H9 (cell line): ENCODE measurements at regions not wholly inside any gene's neighbourhood (a gene's known extent, or its start where the extent isn't known, plus 50 kb on each side); places are given as distances from the start of the nearest gene placed in this dataset.

ENCODE experiments used
- DNase-seq: peaks from one replicate; pipeline ENCODE4 v3.0.0-alpha.2; 2017
- H2AFZ ChIP-seq: one replicate; pipeline ENCODE4 v1.6.1; 2013; ENCODE audit warnings: mild to moderate bottlenecking, low read length, control low read depth, moderate library complexity
- H2AK5ac ChIP-seq: 2 replicates; pipeline ENCODE4 v1.6.1; 2013; ENCODE audit warnings: low read length, control low read depth, mixed read lengths; ENCODE audit not compliant: insufficient read length
- H2BK120ac ChIP-seq: one replicate; pipeline ENCODE4 v1.6.1; 2013; ENCODE audit warnings: low read depth, mild to moderate bottlenecking, low read length, control low read depth, inconsistent platforms; ENCODE audit not compliant: poor library complexity, severe bottlenecking
- H2BK12ac ChIP-seq: 2 replicates; pipeline ENCODE4 v1.6.1; 2013; ENCODE audit warnings: low read length, control low read depth, mixed read lengths, low read depth; ENCODE audit not compliant: insufficient read length
- H2BK15ac ChIP-seq: 2 replicates; pipeline ENCODE4 v1.6.1; 2013; ENCODE audit warnings: low read depth, low read length, control low read depth
- H2BK20ac ChIP-seq: one replicate; pipeline ENCODE4 v1.6.1; 2013; ENCODE audit warnings: low read depth, mild to moderate bottlenecking, low read length, control low read depth, inconsistent platforms; ENCODE audit not compliant: poor library complexity, severe bottlenecking
- H2BK5ac ChIP-seq: 2 replicates; pipeline ENCODE4 v1.6.1; 2013; ENCODE audit warnings: low read length, control low read depth, mixed read lengths; ENCODE audit not compliant: insufficient read length
- H3K14ac ChIP-seq: 2 replicates; pipeline ENCODE4 v1.6.1; 2013; ENCODE audit warnings: low read length, control low read depth; ENCODE audit not compliant: insufficient read depth
- H3K18ac ChIP-seq: 2 replicates; pipeline ENCODE4 v1.6.1; 2013; ENCODE audit warnings: low read depth, mild to moderate bottlenecking, mixed read lengths, low read length, control low read depth; ENCODE audit not compliant: insufficient read length
- H3K23ac ChIP-seq: 2 replicates; pipeline ENCODE4 v1.6.1; 2013; ENCODE audit warnings: low read length, control low read depth, mixed read lengths, low read depth; ENCODE audit not compliant: insufficient read length
- H3K23me2 ChIP-seq: 2 replicates; pipeline ENCODE4 v1.6.1; 2013; ENCODE audit warnings: low read depth, mild to moderate bottlenecking, mixed read lengths, low read length, control low read depth; ENCODE audit not compliant: insufficient read length, poor library complexity, severe bottlenecking
- H3K27ac ChIP-seq: 2 replicates; pipeline ENCODE4 v1.5.1; 2013; ENCODE audit warnings: low read length, control low read depth, mixed read lengths, low read depth; ENCODE audit not compliant: insufficient read length
- H3K27me3 ChIP-seq: 2 replicates; pipeline ENCODE4 v1.6.1; 2013; ENCODE audit warnings: low read length, control low read depth, inconsistent platforms; ENCODE audit not compliant: insufficient read depth
- H3K4ac ChIP-seq: 2 replicates; pipeline ENCODE4 v1.6.1; 2013; ENCODE audit warnings: low read depth, mild to moderate bottlenecking, control low read depth, inconsistent platforms, low read length, moderate library complexity
- H3K4me1 ChIP-seq: 2 replicates; pipeline ENCODE4 v1.6.1; 2013; ENCODE audit warnings: low read length, control low read depth, inconsistent platforms; ENCODE audit not compliant: insufficient read depth
- H3K4me2 ChIP-seq: 2 replicates; pipeline ENCODE4 v1.6.1; 2013; ENCODE audit warnings: low read length, control low read depth, mixed read lengths; ENCODE audit not compliant: insufficient read length, insufficient read depth
- H3K56ac ChIP-seq: 2 replicates; pipeline ENCODE4 v1.6.1; 2013; ENCODE audit warnings: low read depth, mild to moderate bottlenecking, mixed read lengths, low read length, control low read depth; ENCODE audit not compliant: insufficient read length
- H3K79me1 ChIP-seq: 2 replicates; pipeline ENCODE4 v1.6.1; 2013; ENCODE audit warnings: low read depth, mild to moderate bottlenecking, moderate library complexity, low read length, control low read depth, inconsistent platforms; ENCODE audit not compliant: insufficient read depth, poor library complexity, severe bottlenecking
- H3K79me2 ChIP-seq: 2 replicates; pipeline ENCODE4 v1.6.1; 2013; ENCODE audit warnings: low read length, control low read depth, inconsistent platforms; ENCODE audit not compliant: insufficient read depth
- H3K9ac ChIP-seq: 2 replicates; pipeline ENCODE4 v1.6.1; 2013; ENCODE audit warnings: low read length, control low read depth, mixed read lengths; ENCODE audit not compliant: insufficient read length; ENCODE audit errors: extremely low read depth
- H3K9me3 ChIP-seq: one replicate; pipeline ENCODE4 v1.6.1; 2013; ENCODE audit warnings: low read depth, low read length, inconsistent platforms; ENCODE audit not compliant: control insufficient read depth
- H3T11ph ChIP-seq: one replicate; pipeline ENCODE4 v1.6.1; 2013; ENCODE audit warnings: mild to moderate bottlenecking, low read length, control low read depth, inconsistent platforms
- H4K20me1 ChIP-seq: one replicate; pipeline ENCODE4 v1.6.1; 2013; ENCODE audit not compliant: control insufficient read depth, insufficient read length, insufficient read depth
- H4K5ac ChIP-seq: 2 replicates; pipeline ENCODE4 v1.6.1; 2013; ENCODE audit warnings: low read depth, mild to moderate bottlenecking, mixed read lengths, low read length, control low read depth; ENCODE audit not compliant: insufficient read length
- H4K8ac ChIP-seq: replicated peaks from 2 replicates; pipeline ENCODE4 v1.6.1; 2013; ENCODE audit warnings: low read length, control low read depth, mixed read lengths, low read depth; ENCODE audit not compliant: insufficient read length
- H4K91ac ChIP-seq: 2 replicates; pipeline ENCODE4 v1.6.1; 2013; ENCODE audit warnings: low read depth, mild to moderate bottlenecking, moderate library complexity, mixed read lengths, low read length, control low read depth; ENCODE audit not compliant: insufficient read length
- H3K27ac Mint-ChIP-seq, 3 experiments: 2 replicates in 2 of 3; 3 replicates in 1 of 3; pipeline ENCODE4 v1.8.0; 2020 to 2021; ENCODE audit warnings: mixed read lengths in 3 of 3, mild to moderate bottlenecking in 1 of 3, moderate library complexity in 1 of 3
- H3K27me3 Mint-ChIP-seq: 2 replicates; pipeline ENCODE4 v1.8.0; 2021; ENCODE audit warnings: low read depth, mild to moderate bottlenecking, moderate library complexity, mixed read lengths
- H3K36me3 Mint-ChIP-seq, 3 experiments: 2 replicates in 2 of 3; 3 replicates in 1 of 3; pipeline ENCODE4 v1.8.0; 2020 to 2021; ENCODE audit warnings: low read depth in 3 of 3, mixed read lengths in 3 of 3; ENCODE audit not compliant: insufficient read depth in 1 of 3
- H3K4me1 Mint-ChIP-seq, 2 experiments: 2 replicates each; pipeline ENCODE4 v1.8.0; 2020; ENCODE audit warnings: mixed read lengths in 2 of 2
- H3K4me3 Mint-ChIP-seq, 2 experiments: 2 replicates in 1 of 2; 3 replicates in 1 of 2; pipeline ENCODE4 v1.8.0; 2020 to 2021; ENCODE audit warnings: mild to moderate bottlenecking in 2 of 2, mixed read lengths in 2 of 2, moderate library complexity in 1 of 2
- H3K9me3 Mint-ChIP-seq, 2 experiments: 2 replicates in 1 of 2; 3 replicates in 1 of 2; pipeline ENCODE4 v1.8.0; 2020; ENCODE audit warnings: mild to moderate bottlenecking in 2 of 2, mixed read lengths in 2 of 2, moderate library complexity in 1 of 2
- CTCF ChIP-seq: fragments of 200-600 bp; sonication (generic); conservative IDR thresholded peaks from 3 replicates; pipeline ENCODE4 v1.8.0; 2021; ENCODE audit warnings: antibody characterized with exemption, mild to moderate bottlenecking
- WGBS: extraction: QIAGEN DNeasy Blood & Tissue Kit; methylation state at CpG from one replicate; pipeline ENCODE4 v1.1.7; 2013; ENCODE audit warnings: missing lambda C conversion rate, low lambda C conversion rate, mixed read lengths; ENCODE audit not compliant: insufficient read length; ENCODE audit errors: extremely low coverage; 5-methylcytosine and 5-hydroxymethylcytosine counted together

DNA sequence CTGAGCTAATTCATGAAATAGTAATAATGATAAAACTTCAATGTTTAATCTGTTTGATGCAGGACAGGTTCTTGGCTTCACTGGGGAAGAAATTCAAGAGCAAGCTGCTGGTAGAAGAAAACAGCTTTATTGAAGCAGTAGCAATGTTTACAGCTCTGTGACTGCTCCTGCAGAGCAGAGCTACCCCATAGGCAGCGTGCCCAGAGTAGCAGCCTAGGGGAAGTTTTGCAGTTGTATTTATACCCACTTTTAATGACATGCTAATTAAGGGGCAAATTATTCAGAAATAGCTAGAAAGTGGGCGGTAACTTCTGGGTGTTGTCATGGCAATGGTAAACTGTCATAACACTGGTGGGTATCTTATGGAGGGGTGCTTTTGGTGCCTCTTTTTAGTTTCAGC lies 518.0 kb downstream of the RFPL4B start:
- no peak overlapping the region for H3K14ac ChIP-seq
- H4K91ac ChIP-seq: no peak overlapping the region
- no peaks in the 10 kb centered on the region for H3K4me1 ChIP-seq
- no peak overlapping the region for H3K9ac ChIP-seq
- Mint-ChIP-seq H3K4me3 (no peak overlapping the region), H3K9me3 (peaks cover 8 to 12% of the 10 kb centered on the region in 2 experiments; a peak in 4 of 5 replicates), H3K4me1 (no peaks in the 10 kb centered on the region), H3K27me3 (no peaks in the 10 kb centered on the region; the same call in 1 of the 2 replicates), H3K27ac (no peak overlapping the region), H3K36me3 (peaks cover 0 to 10% (median 2%) of the 10 kb centered on the region in 3 experiments; a peak in 3 of 7 replicates)
- no peak overlapping the region for H3K18ac ChIP-seq
- no peak overlapping the region for H4K8ac ChIP-seq
- H3K4me2 ChIP-seq: no peak overlapping the region
- no peaks in the 10 kb centered on the region for H3K9me3 ChIP-seq
- H4K5ac ChIP-seq: no peak overlapping the region
- H2AK5ac ChIP-seq: no peak overlapping the region
- WGBS: no CpG with 5 or more reads among the region's 2 CpGs
- no peak overlapping the region for H3K23ac ChIP-seq
- no peak overlapping the region for H3K56ac ChIP-seq
- H3K79me2 ChIP-seq: no peaks in the 10 kb centered on the region
- H3K27me3 ChIP-seq: no peaks in the 10 kb centered on the region
- no peak for TF ChIP-seq CTCF
- H2BK120ac ChIP-seq: no peak overlapping the region
- H2BK20ac ChIP-seq: no peak overlapping the region
- no peak for DNase-seq
- no peak overlapping the region for H3T11ph ChIP-seq
- no peak overlapping the region for H2BK12ac ChIP-seq
- H3K4ac ChIP-seq: no peak overlapping the region
- H3K79me1 ChIP-seq: no peaks in the 10 kb centered on the region
- no peak overlapping the region for H2BK15ac ChIP-seq
- no peak overlapping the region for H2AFZ ChIP-seq
- H3K27ac ChIP-seq: no peak overlapping the region
- no peak overlapping the region for H2BK5ac ChIP-seq
- H3K23me2 ChIP-seq: no peaks in the 10 kb centered on the region
- H4K20me1 ChIP-seq: no peaks in the 10 kb centered on the region
